Activated naive CD8-positive, alpha-beta T cell treated with anti-CD3 and anti-CD28 coated beads for 36 hours (primary cell): ENCODE measurements at regions not wholly inside any gene's neighbourhood (a gene's known extent, or its start where the extent isn't known, plus 50 kb on each side); places are given as distances from the start of the nearest gene placed in this dataset.

Experiments
- DNase-seq: peaks from one replicate; pipeline ENCODE4 v3.0.0; 2021
- H3K27ac Mint-ChIP-seq: one replicate; pipeline ENCODE4 v1.8.0; 2022; ENCODE audit warnings: mild to moderate bottlenecking, moderate library complexity, mixed read lengths
- H3K27me3 Mint-ChIP-seq: one replicate; pipeline ENCODE4 v1.8.0; 2022; ENCODE audit warnings: mild to moderate bottlenecking, mixed read lengths
- H3K36me3 Mint-ChIP-seq: one replicate; pipeline ENCODE4 v1.8.0; 2021; ENCODE audit warnings: mild to moderate bottlenecking, mixed read lengths
- H3K4me1 Mint-ChIP-seq: one replicate; pipeline ENCODE4 v1.8.0; 2021; ENCODE audit warnings: mixed read lengths
- H3K4me3 Mint-ChIP-seq: one replicate; pipeline ENCODE4 v1.8.0; 2022; ENCODE audit warnings: mild to moderate bottlenecking, moderate library complexity, mixed read lengths
- H3K9me3 Mint-ChIP-seq: one replicate; pipeline ENCODE4 v1.8.0; 2022; ENCODE audit warnings: mixed read lengths

- no peak overlapping the region for H3K4me3 Mint-ChIP-seq
- H3K27me3 Mint-ChIP-seq = peaks cover 11% of the 10 kb centered on the region
- no peak overlapping the region for H3K27ac Mint-ChIP-seq
- H3K36me3 Mint-ChIP-seq = no peaks in the 10 kb centered on the region
- H3K9me3 Mint-ChIP-seq = no peaks in the 10 kb centered on the region
- H3K4me1 Mint-ChIP-seq = no peaks in the 10 kb centered on the region
- DNase-seq = no peak
Measured at GRCh38 chr6:12367412-12367811, 77.3 kb downstream of the EDN1 start.

- Mint-ChIP-seq H3K36me3 (no peaks in the 10 kb centered on the region), H3K4me3 (no peak overlapping the region), H3K4me1 (no peaks in the 10 kb centered on the region), H3K27me3 (peaks cover 11% of the 10 kb centered on the region), H3K9me3 (no peaks in the 10 kb centered on the region), H3K27ac (no peak overlapping the region)
- no peak for DNase-seq
Measured at GRCh38 chr6:12369355-12369754, 79.2 kb downstream of the EDN1 start.

- H3K27me3 Mint-ChIP-seq = peaks cover 11% of the 10 kb centered on the region
- H3K9me3 Mint-ChIP-seq = no peaks in the 10 kb centered on the region
- H3K36me3 Mint-ChIP-seq = no peaks in the 10 kb centered on the region
- no peaks in the 10 kb centered on the region for H3K4me1 Mint-ChIP-seq
- DNase-seq = no peak
- H3K4me3 Mint-ChIP-seq = no peak overlapping the region
- H3K27ac Mint-ChIP-seq = no peak overlapping the region
Measured at GRCh38 chr6:12369781-12370262, 79.7 kb downstream of the EDN1 start.

- no peak for DNase-seq
- H3K4me3 Mint-ChIP-seq = no peak overlapping the region
- H3K9me3 Mint-ChIP-seq = no peaks in the 10 kb centered on the region
- peaks cover 11% of the 10 kb centered on the region for H3K27me3 Mint-ChIP-seq
- H3K36me3 Mint-ChIP-seq = no peaks in the 10 kb centered on the region
- no peak overlapping the region for H3K27ac Mint-ChIP-seq
- H3K4me1 Mint-ChIP-seq = no peaks in the 10 kb centered on the region
Measured at GRCh38 chr6:12371151-12371550, 81.0 kb downstream of the EDN1 start.

- Mint-ChIP-seq H3K36me3 (no peaks in the 10 kb centered on the region), H3K4me1 (no peaks in the 10 kb centered on the region), H3K27me3 (peaks cover 11% of the 10 kb centered on the region), H3K27ac (no peak overlapping the region), H3K4me3 (no peak overlapping the region), H3K9me3 (no peaks in the 10 kb centered on the region)
- no peak for DNase-seq
Measured at GRCh38 chr6:12371641-12372146, 81.5 kb downstream of the EDN1 start.

- no peaks in the 10 kb centered on the region for H3K27me3 Mint-ChIP-seq
- H3K4me1 Mint-ChIP-seq = no peaks in the 10 kb centered on the region
- DNase-seq = no peak
- no peaks in the 10 kb centered on the region for H3K36me3 Mint-ChIP-seq
- H3K9me3 Mint-ChIP-seq = no peaks in the 10 kb centered on the region
- H3K27ac Mint-ChIP-seq = no peak overlapping the region
- H3K4me3 Mint-ChIP-seq = no peak overlapping the region
Measured at GRCh38 chr6:12379181-12379580, 89.0 kb downstream of the EDN1 start.

GRCh38 chr6:12381587-12381986, 91.4 kb downstream of the EDN1 start:
- Mint-ChIP-seq H3K36me3 (no peaks in the 10 kb centered on the region), H3K4me3 (no peak overlapping the region), H3K9me3 (no peaks in the 10 kb centered on the region), H3K27me3 (no peaks in the 10 kb centered on the region), H3K4me1 (no peaks in the 10 kb centered on the region), H3K27ac (no peak overlapping the region)
- DNase-seq = no peak

GRCh38 chr6:12383448-12383847, 93.3 kb downstream of the EDN1 start:
- H3K9me3 Mint-ChIP-seq = no peaks in the 10 kb centered on the region
- H3K36me3 Mint-ChIP-seq = no peaks in the 10 kb centered on the region
- no peak overlapping the region for H3K4me3 Mint-ChIP-seq
- H3K27ac Mint-ChIP-seq = no peak overlapping the region
- DNase-seq = no peak
- peaks cover 9% of the 10 kb centered on the region for H3K27me3 Mint-ChIP-seq
- no peaks in the 10 kb centered on the region for H3K4me1 Mint-ChIP-seq

GRCh38 chr6:12384357-12384912, 94.3 kb downstream of the EDN1 start:
- peaks cover 15% of the 10 kb centered on the region for H3K27me3 Mint-ChIP-seq
- no peak for DNase-seq

GRCh38 chr6:12385316-12385715, 95.2 kb downstream of the EDN1 start:
- H3K4me3 Mint-ChIP-seq = no peak overlapping the region
- peaks cover 20% of the 10 kb centered on the region for H3K27me3 Mint-ChIP-seq
- H3K9me3 Mint-ChIP-seq = no peaks in the 10 kb centered on the region
- no peaks in the 10 kb centered on the region for H3K36me3 Mint-ChIP-seq
- H3K4me1 Mint-ChIP-seq = no peaks in the 10 kb centered on the region
- no peak overlapping the region for H3K27ac Mint-ChIP-seq
- DNase-seq = no peak

More at GRCh38 chr6:12384357-12384912, 94.3 kb downstream of the EDN1 start:
- Mint-ChIP-seq H3K36me3 (no peaks in the 10 kb centered on the region), H3K4me3 (no peak overlapping the region), H3K27ac (no peak overlapping the region), H3K4me1 (no peaks in the 10 kb centered on the region), H3K9me3 (no peaks in the 10 kb centered on the region)

GRCh38 chr6:12386816-12387215, 96.7 kb downstream of the EDN1 start:
- no peak overlapping the region for H3K27ac Mint-ChIP-seq
- H3K36me3 Mint-ChIP-seq = no peaks in the 10 kb centered on the region
- peaks cover 23% of the 10 kb centered on the region for H3K27me3 Mint-ChIP-seq
- H3K9me3 Mint-ChIP-seq = no peaks in the 10 kb centered on the region
- no peak overlapping the region for H3K4me3 Mint-ChIP-seq
- H3K4me1 Mint-ChIP-seq = no peaks in the 10 kb centered on the region
- no peak for DNase-seq

- no peaks in the 10 kb centered on the region for H3K36me3 Mint-ChIP-seq
- no peaks in the 10 kb centered on the region for H3K9me3 Mint-ChIP-seq
- no peaks in the 10 kb centered on the region for H3K4me1 Mint-ChIP-seq
- H3K4me3 Mint-ChIP-seq = no peak overlapping the region
- peaks cover 33% of the 10 kb centered on the region for H3K27me3 Mint-ChIP-seq
- DNase-seq = no peak
- H3K27ac Mint-ChIP-seq = no peak overlapping the region
Measured at GRCh38 chr6:12391472-12391871, 101.3 kb downstream of the EDN1 start.

- no peak for DNase-seq
- H3K4me3 Mint-ChIP-seq = no peak overlapping the region
- H3K9me3 Mint-ChIP-seq = no peaks in the 10 kb centered on the region
- no peaks in the 10 kb centered on the region for H3K36me3 Mint-ChIP-seq
- peaks cover 32% of the 10 kb centered on the region for H3K27me3 Mint-ChIP-seq
- H3K27ac Mint-ChIP-seq = no peak overlapping the region
- no peaks in the 10 kb centered on the region for H3K4me1 Mint-ChIP-seq
Measured at GRCh38 chr6:12392490-12392889, 102.3 kb downstream of the EDN1 start.

- Mint-ChIP-seq H3K4me1 (no peaks in the 10 kb centered on the region), H3K27me3 (peaks cover 31% of the 10 kb centered on the region), H3K36me3 (no peaks in the 10 kb centered on the region), H3K4me3 (no peak overlapping the region), H3K9me3 (no peaks in the 10 kb centered on the region), H3K27ac (no peak overlapping the region)
- DNase-seq = no peak
Measured at GRCh38 chr6:12393100-12393499, 102.9 kb downstream of the EDN1 start.

- Mint-ChIP-seq H3K27ac (no peak overlapping the region), H3K27me3 (peaks cover 32% of the 10 kb centered on the region), H3K36me3 (no peaks in the 10 kb centered on the region), H3K9me3 (no peaks in the 10 kb centered on the region), H3K4me3 (no peak overlapping the region), H3K4me1 (no peaks in the 10 kb centered on the region)
- DNase-seq = no peak
Measured at GRCh38 chr6:12394170-12394569, 104.0 kb downstream of the EDN1 start.

GRCh38 chr6:12395898-12396297, 105.7 kb downstream of the EDN1 start:
- H3K27ac Mint-ChIP-seq = no peak overlapping the region
- no peak for DNase-seq
- H3K4me3 Mint-ChIP-seq = no peak overlapping the region
- H3K9me3 Mint-ChIP-seq = no peaks in the 10 kb centered on the region
- no peaks in the 10 kb centered on the region for H3K4me1 Mint-ChIP-seq
- H3K27me3 Mint-ChIP-seq = peaks cover 24% of the 10 kb centered on the region
- H3K36me3 Mint-ChIP-seq = no peaks in the 10 kb centered on the region
